ENCODE measurements at regions not wholly inside any gene's neighbourhood (a gene's known extent, or its start where the extent isn't known, plus 50 kb on each side); places are given as distances from the start of the nearest gene placed in this dataset.
"Not testable (repeated sequence)": the region's sequence is repeated elsewhere in the genome, so short reads cannot be mapped to it uniquely, and the experiment has no call there.

DNA sequence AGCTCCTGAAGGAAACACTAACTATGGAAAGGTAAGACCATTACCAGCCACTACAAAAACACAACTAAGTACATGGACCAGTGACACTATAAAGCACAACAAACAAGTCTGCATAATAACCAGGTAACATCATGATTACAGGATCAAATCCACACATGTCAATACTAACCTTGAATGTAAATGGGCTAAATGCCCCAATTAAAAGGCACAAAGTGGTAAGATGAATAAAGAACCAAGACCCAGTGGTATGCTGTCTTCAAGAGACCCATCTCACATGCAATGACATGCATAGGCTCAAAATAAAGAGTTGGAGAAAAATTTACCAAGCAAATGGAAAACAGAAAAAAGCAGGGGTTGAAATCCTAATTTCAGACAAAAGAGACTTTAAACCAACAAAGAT, 261.8 kb downstream of the RAP2B start:
- DNase-seq (ENCODE audit: low read depth); H3K9ac ChIP-seq (ENCODE audit: low read length); H3K4me3 ChIP-seq (ENCODE audit: low read length); H3K36me3 ChIP-seq (ENCODE audit: control insufficient read depth, insufficient read depth, low read length, severe bottlenecking); H3K4me1 ChIP-seq (ENCODE audit: control insufficient read depth, insufficient read depth, low read length); H3K27me3 ChIP-seq (replicated peaks; ENCODE audit: control insufficient read depth, insufficient read depth, low read length): not testable (repeated sequence)
- peaks cover 40% of the 10 kb centered on the region for H3K9me3 ChIP-seq (ENCODE audit: control insufficient read depth, low read length)

DNA sequence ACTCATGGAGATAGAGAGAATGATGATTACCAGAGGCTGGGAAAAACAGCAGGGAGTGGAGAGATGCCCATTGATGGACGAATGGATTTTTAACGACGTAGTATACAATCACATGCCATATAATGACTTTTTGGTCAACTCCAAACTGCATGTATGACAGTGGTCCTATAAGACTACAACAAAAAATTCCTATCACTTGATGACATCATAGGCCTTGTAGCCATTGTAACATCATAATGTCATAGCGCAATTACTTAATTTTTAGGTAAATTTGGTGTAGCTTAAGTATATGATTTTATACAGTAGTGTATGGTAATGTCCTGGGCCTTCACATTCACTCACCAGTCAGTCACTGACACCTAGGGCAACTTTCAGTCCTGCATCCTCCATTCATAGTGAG, 264.3 kb downstream of the RAP2B start:
- Histone ChIP-seq H3K4me3 (ENCODE audit: low read length) (no peak overlapping the region), H3K27me3 (replicated peaks; ENCODE audit: control insufficient read depth, insufficient read depth, low read length) (no peaks in the 10 kb centered on the region), H3K36me3 (ENCODE audit: control insufficient read depth, insufficient read depth, low read length, severe bottlenecking) (no peaks in the 10 kb centered on the region), H3K4me1 (ENCODE audit: control insufficient read depth, insufficient read depth, low read length) (peaks cover 5% of the 10 kb centered on the region), H3K9me3 (ENCODE audit: control insufficient read depth, low read length) (peaks cover 25% of the 10 kb centered on the region), H3K9ac (ENCODE audit: low read length) (no peak overlapping the region)
- DNase-seq (ENCODE audit: low read depth), result no peak

DNA sequence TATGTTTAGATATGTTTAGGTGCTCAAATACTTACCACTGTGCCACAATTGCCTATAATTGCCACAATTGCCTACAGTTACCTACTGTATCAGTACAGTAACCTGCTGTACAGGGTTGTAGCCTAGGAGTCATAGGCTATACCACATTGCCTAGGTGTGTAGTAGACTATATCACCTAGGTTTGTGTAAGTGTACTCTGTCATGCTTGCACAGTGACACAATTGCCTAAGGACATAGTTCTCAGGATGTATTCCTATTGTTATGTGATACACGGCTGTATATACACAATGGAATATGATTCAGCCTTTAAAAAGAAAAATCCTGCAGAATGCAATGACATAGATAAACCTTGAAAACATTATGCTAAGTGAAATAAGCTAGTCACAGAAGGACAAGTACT, 264.8 kb downstream of the RAP2B start:
- Histone ChIP-seq H3K9me3 (ENCODE audit: control insufficient read depth, low read length) (peaks cover 20% of the 10 kb centered on the region), H3K4me3 (ENCODE audit: low read length) (no peak overlapping the region), H3K4me1 (ENCODE audit: control insufficient read depth, insufficient read depth, low read length) (peaks cover 5% of the 10 kb centered on the region), H3K27me3 (replicated peaks; ENCODE audit: control insufficient read depth, insufficient read depth, low read length) (no peaks in the 10 kb centered on the region), H3K36me3 (ENCODE audit: control insufficient read depth, insufficient read depth, low read length, severe bottlenecking) (no peaks in the 10 kb centered on the region), H3K9ac (ENCODE audit: low read length) (no peak overlapping the region)
- DNase-seq (ENCODE audit: low read depth), result no peak

DNA sequence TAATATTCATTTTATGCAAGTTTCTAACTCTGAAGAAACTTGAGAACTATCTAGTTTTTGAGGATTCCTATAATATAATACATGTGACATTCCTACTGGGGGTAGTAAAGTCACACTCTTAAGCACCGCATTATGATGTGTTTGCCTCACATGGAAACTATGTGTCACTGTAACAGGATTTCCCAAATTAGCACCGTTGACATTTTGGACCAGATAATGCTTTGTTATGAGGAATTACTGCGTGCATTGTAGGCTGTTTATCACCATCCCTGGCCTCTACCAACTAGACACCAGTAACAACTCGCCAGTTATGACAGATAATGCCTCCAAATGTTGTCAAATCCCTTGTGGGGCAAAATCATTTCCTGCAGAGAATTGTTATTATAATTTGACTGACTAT, 267.8 kb downstream of the RAP2B start:
- H3K36me3 ChIP-seq (ENCODE audit: control insufficient read depth, insufficient read depth, low read length, severe bottlenecking), result no peaks in the 10 kb centered on the region
- peaks cover 5% of the 10 kb centered on the region for H3K4me1 ChIP-seq (ENCODE audit: control insufficient read depth, insufficient read depth, low read length)
- H3K27me3 ChIP-seq (replicated peaks; ENCODE audit: control insufficient read depth, insufficient read depth, low read length), result no peaks in the 10 kb centered on the region
- H3K4me3 ChIP-seq (ENCODE audit: low read length), result no peak overlapping the region
- peaks cover 1% of the 10 kb centered on the region for H3K9me3 ChIP-seq (ENCODE audit: control insufficient read depth, low read length)
- no peak overlapping the region for H3K9ac ChIP-seq (ENCODE audit: low read length)
- DNase-seq (ENCODE audit: low read depth), result peak; percentile 3

DNA sequence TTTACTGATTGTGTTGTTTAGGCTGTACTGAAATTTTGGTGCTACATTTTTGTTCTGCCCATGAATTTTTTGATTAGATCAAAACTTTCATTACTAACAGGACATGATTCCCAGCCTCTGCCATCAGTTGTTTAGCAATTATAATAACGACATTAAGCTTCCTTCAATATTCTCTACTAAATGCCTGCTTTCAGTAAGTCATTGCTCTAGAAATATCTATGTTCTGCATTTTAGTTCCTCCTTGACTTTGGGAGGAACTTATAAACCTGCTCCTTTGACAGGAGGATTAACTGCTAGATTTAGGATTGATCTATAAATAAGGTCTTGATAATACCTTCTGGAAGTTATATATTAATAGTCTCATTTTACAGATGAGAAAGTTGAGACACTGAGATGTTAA, 269.1 kb downstream of the RAP2B start:
- no peak overlapping the region for H3K4me3 ChIP-seq (ENCODE audit: low read length)
- H3K36me3 ChIP-seq (ENCODE audit: control insufficient read depth, insufficient read depth, low read length, severe bottlenecking), result no peaks in the 10 kb centered on the region
- H3K9ac ChIP-seq (ENCODE audit: low read length), result no peak overlapping the region
- no peak for DNase-seq (ENCODE audit: low read depth)
- H3K27me3 ChIP-seq (replicated peaks; ENCODE audit: control insufficient read depth, insufficient read depth, low read length), result no peaks in the 10 kb centered on the region
- H3K4me1 ChIP-seq (ENCODE audit: control insufficient read depth, insufficient read depth, low read length), result peaks cover 5% of the 10 kb centered on the region
- H3K9me3 ChIP-seq (ENCODE audit: control insufficient read depth, low read length), result no peaks in the 10 kb centered on the region

DNA sequence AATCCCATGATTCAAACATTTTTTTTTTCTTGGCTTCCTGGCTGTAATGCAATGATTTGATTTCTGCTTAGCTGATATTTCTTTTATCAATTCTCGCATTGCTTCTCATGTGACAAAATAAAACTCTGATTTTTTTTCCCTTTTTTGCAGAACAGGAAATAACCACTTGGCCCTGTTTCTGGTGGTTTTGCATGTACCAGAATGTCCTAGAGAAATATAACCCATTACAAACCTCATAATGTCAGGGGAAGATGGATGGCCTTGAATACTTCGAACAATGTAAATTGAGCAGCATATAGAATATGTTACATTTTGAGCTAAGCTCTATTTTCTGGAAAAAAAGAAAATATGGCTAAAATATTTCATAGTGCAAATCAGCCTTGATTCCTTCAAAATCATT, 275.6 kb downstream of the RAP2B start:
- no peak for DNase-seq (ENCODE audit: low read depth)
- H3K4me3 ChIP-seq (ENCODE audit: low read length), result no peak overlapping the region
- no peak overlapping the region for H3K9ac ChIP-seq (ENCODE audit: low read length)
- H3K9me3 ChIP-seq (ENCODE audit: control insufficient read depth, low read length), result no peaks in the 10 kb centered on the region
- no peaks in the 10 kb centered on the region for H3K36me3 ChIP-seq (ENCODE audit: control insufficient read depth, insufficient read depth, low read length, severe bottlenecking)
- H3K4me1 ChIP-seq (ENCODE audit: control insufficient read depth, insufficient read depth, low read length), result no peaks in the 10 kb centered on the region
- no peaks in the 10 kb centered on the region for H3K27me3 ChIP-seq (replicated peaks; ENCODE audit: control insufficient read depth, insufficient read depth, low read length)

DNA sequence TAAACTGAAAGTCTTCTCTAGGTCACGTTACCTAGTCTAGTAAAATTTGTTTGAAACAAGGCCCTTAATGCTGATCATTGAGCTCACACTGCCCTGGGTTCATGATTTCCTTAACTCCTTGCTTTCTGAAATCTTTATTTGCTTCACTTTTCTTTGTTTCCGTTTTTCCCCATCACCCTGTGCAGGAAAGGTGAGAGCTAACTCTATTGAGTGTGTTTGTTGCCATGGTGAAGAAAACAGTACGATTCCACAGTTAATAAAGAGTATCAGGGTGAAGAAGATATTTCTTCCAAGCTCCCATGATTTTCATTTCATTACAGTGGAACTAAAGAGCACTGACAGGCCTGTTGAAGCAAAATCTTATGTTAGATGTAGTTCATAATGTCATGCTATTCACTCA, 276.2 kb downstream of the RAP2B start:
- Histone ChIP-seq H3K9ac (ENCODE audit: low read length) (no peak overlapping the region), H3K27me3 (replicated peaks; ENCODE audit: control insufficient read depth, insufficient read depth, low read length) (no peaks in the 10 kb centered on the region), H3K36me3 (ENCODE audit: control insufficient read depth, insufficient read depth, low read length, severe bottlenecking) (no peaks in the 10 kb centered on the region), H3K4me3 (ENCODE audit: low read length) (no peak overlapping the region), H3K9me3 (ENCODE audit: control insufficient read depth, low read length) (no peaks in the 10 kb centered on the region), H3K4me1 (ENCODE audit: control insufficient read depth, insufficient read depth, low read length) (no peaks in the 10 kb centered on the region)
- no peak for DNase-seq (ENCODE audit: low read depth)

DNA sequence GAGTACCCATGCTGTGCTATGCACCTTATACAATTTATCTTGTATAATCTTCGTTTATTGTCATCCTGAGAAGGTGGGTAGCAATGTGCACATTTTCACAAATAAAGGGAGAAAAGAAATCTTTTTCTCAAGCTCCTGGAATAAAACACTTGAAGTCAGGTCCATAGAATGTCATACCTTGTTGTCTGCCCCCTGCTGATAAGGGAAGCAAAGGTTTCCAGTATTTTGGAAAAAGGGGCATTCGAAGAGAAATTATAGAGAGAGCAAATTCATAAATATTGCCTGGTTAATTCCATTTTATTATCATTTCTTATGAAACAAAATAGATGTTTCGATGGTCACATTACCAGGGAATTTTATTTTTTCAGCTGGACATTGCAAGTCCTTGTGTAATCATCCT, 277.8 kb downstream of the RAP2B start:
- Histone ChIP-seq H3K9ac (ENCODE audit: low read length) (no peak overlapping the region), H3K36me3 (ENCODE audit: control insufficient read depth, insufficient read depth, low read length, severe bottlenecking) (no peaks in the 10 kb centered on the region), H3K4me1 (ENCODE audit: control insufficient read depth, insufficient read depth, low read length) (no peaks in the 10 kb centered on the region), H3K4me3 (ENCODE audit: low read length) (no peak overlapping the region), H3K27me3 (replicated peaks; ENCODE audit: control insufficient read depth, insufficient read depth, low read length) (no peaks in the 10 kb centered on the region), H3K9me3 (ENCODE audit: control insufficient read depth, low read length) (no peaks in the 10 kb centered on the region)
- DNase-seq (ENCODE audit: low read depth), result no peak

DNA sequence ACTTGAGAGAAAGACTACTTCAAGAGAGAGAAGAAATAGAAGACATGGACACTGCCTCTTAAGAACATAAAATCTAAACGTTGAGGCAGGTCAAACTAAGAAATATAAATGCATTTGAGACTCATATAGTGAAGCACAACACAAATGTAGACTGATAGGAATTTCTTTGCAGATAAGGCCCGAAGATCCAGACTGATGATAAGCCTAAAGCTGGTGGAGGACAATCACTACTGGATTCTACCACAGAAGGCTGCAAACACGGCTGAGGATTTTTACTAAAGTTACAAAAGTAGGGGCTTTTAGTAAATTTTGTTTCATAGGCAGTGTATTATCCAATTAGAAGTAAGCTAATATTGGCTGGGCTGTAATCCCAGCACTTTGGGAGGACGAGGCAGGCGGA, 278.3 kb downstream of the RAP2B start:
- H3K36me3 ChIP-seq (ENCODE audit: control insufficient read depth, insufficient read depth, low read length, severe bottlenecking), result no peaks in the 10 kb centered on the region
- no peaks in the 10 kb centered on the region for H3K4me1 ChIP-seq (ENCODE audit: control insufficient read depth, insufficient read depth, low read length)
- no peaks in the 10 kb centered on the region for H3K9me3 ChIP-seq (ENCODE audit: control insufficient read depth, low read length)
- no peak overlapping the region for H3K4me3 ChIP-seq (ENCODE audit: low read length)
- H3K9ac ChIP-seq (ENCODE audit: low read length), result no peak overlapping the region
- DNase-seq (ENCODE audit: low read depth), result no peak
- H3K27me3 ChIP-seq (replicated peaks; ENCODE audit: control insufficient read depth, insufficient read depth, low read length), result no peaks in the 10 kb centered on the region

DNA sequence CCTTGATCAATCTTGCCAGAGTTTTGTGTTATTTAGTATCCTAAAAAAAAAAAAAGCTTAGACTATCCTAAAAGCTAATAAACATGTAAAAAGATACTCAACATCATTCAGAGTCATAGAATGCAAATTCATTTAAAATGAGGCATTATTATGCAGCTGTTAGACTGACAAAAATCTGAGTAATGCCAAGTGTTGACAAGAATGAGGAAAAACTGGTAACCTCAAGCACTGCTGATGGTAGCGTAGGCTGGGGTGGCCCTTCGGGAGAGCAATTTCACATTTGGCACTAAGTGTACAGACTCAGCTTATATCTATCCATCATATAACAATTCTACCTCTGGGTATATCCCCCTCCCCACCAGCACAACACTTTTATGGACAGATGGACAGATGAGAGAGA, 280.4 kb downstream of the RAP2B start:
- H3K36me3 ChIP-seq (ENCODE audit: control insufficient read depth, insufficient read depth, low read length, severe bottlenecking), result no peaks in the 10 kb centered on the region
- H3K9ac ChIP-seq (ENCODE audit: low read length), result no peak overlapping the region
- DNase-seq (ENCODE audit: low read depth), result no peak

DNA sequence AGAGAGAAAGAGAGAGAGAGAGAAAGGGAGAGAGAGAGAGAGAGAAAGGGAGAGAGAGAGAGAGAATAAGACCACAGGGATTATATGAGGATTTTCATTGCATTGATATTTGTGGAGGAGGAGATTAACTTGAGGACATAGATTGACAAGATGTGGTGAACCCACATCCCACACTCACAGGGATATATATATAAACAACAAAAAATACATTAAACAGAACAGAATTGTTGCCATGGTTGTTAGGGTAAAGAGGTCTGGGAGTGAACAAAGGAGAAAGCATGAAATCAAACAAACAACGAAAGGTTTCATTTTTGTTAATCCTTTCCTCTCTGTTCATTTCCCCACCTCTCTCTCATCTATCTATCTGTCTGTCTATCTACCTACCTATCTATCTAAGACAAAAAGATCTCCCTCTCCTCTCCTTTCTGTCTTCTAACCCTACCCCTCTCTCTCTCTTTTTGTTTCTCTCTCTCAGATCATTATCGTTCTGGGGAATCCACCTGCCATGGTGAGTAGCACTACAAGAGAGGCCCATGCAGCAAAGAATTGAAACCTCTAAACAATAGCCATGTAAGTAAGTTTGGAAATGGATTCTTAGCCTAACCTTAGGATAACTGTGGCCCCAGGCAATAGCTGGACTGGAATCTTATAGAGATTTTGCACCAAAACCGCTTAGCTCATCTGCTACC, 280.9 kb downstream of the RAP2B start:
- no peaks in the 10 kb centered on the region for H3K36me3 ChIP-seq (ENCODE audit: control insufficient read depth, insufficient read depth, low read length, severe bottlenecking)
- H3K9ac ChIP-seq (ENCODE audit: low read length), result no peak overlapping the region
- no peaks in the 10 kb centered on the region for H3K27me3 ChIP-seq (replicated peaks; ENCODE audit: control insufficient read depth, insufficient read depth, low read length)
- DNase-seq (ENCODE audit: low read depth), result no peak
- H3K4me1 ChIP-seq (ENCODE audit: control insufficient read depth, insufficient read depth, low read length), result no peaks in the 10 kb centered on the region
- no peaks in the 10 kb centered on the region for H3K9me3 ChIP-seq (ENCODE audit: control insufficient read depth, low read length)
- no peak overlapping the region for H3K4me3 ChIP-seq (ENCODE audit: low read length)

More for the DNA sequence above, 280.4 kb downstream of the RAP2B start:
- no peak overlapping the region for H3K4me3 ChIP-seq (ENCODE audit: low read length)
- H3K27me3 ChIP-seq (replicated peaks; ENCODE audit: control insufficient read depth, insufficient read depth, low read length), result no peaks in the 10 kb centered on the region
- no peaks in the 10 kb centered on the region for H3K4me1 ChIP-seq (ENCODE audit: control insufficient read depth, insufficient read depth, low read length)
- H3K9me3 ChIP-seq (ENCODE audit: control insufficient read depth, low read length), result no peaks in the 10 kb centered on the region

DNA sequence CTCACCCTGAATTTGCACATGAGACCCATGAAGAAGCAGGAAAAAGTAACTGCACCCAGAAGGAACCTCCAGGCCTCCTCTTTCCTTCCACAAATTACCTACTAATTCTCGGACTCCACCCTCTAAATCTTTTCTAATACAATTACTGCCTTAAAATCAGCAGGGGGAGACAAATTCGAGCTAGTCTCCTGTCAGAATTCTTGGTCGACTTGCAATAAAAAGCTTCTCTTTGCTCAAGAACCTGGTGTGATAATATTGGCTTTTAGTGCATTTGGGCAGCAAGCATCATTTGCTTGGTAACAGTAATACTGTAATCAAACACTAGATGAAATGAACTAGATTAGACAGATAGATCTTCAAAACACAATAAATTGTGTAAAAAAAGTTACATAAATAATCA, 281.9 kb downstream of the RAP2B start:
- Histone ChIP-seq H3K27me3 (replicated peaks; ENCODE audit: control insufficient read depth, insufficient read depth, low read length) (no peaks in the 10 kb centered on the region), H3K9me3 (ENCODE audit: control insufficient read depth, low read length) (no peaks in the 10 kb centered on the region), H3K4me1 (ENCODE audit: control insufficient read depth, insufficient read depth, low read length) (no peaks in the 10 kb centered on the region), H3K9ac (ENCODE audit: low read length) (no peak overlapping the region), H3K36me3 (ENCODE audit: control insufficient read depth, insufficient read depth, low read length, severe bottlenecking) (no peaks in the 10 kb centered on the region), H3K4me3 (ENCODE audit: low read length) (no peak overlapping the region)
- DNase-seq (ENCODE audit: low read depth), result no peak

Data from adipocyte (in vitro differentiated cells).